Activated T-cell treated with anti-CD3 and anti-CD28 coated beads for 24 hours (primary cell): ENCODE measurements at regions not wholly inside any gene's neighbourhood (a gene's known extent, or its start where the extent isn't known, plus 50 kb on each side); places are given as distances from the start of the nearest gene placed in this dataset.

Experiments
- DNase-seq: peaks from one replicate; pipeline ENCODE4 v3.0.0-alpha.2; 2020; ENCODE audit warnings: low read depth

- no peak for DNase-seq
Observed at GRCh38 chr11:123378096-123378495, 52.0 kb upstream of the GRAMD1B start.

GRCh38 chr11:123377355-123377754 lies 52.7 kb upstream of the GRAMD1B start:
- DNase-seq: no peak

GRCh38 chr11:123375832-123376231 lies 54.2 kb upstream of the GRAMD1B start:
- DNase-seq: no peak

GRCh38 chr11:123374622-123374968 lies 55.5 kb upstream of the GRAMD1B start:
- DNase-seq: no peak

GRCh38 chr11:123373754-123374621 lies 56.1 kb upstream of the GRAMD1B start:
- no peak for DNase-seq

- DNase-seq: no peak
Observed at GRCh38 chr11:123371506-123372297, 58.4 kb upstream of the GRAMD1B start.

GRCh38 chr11:123366924-123367323 lies 63.1 kb upstream of the GRAMD1B start:
- DNase-seq: no peak

- no peak for DNase-seq
Observed at GRCh38 chr11:123365955-123366354, 64.1 kb upstream of the GRAMD1B start.

GRCh38 chr11:123364080-123364479 lies 66.0 kb upstream of the GRAMD1B start:
- DNase-seq: no peak

- no peak for DNase-seq
Observed at GRCh38 chr11:123363556-123363955, 66.5 kb upstream of the GRAMD1B start.

- DNase-seq: no peak
Observed at GRCh38 chr11:123362941-123363340, 67.1 kb upstream of the GRAMD1B start.

GRCh38 chr11:123362186-123362585 lies 67.9 kb upstream of the GRAMD1B start:
- DNase-seq: no peak

- no peak for DNase-seq
Observed at GRCh38 chr11:123361110-123361509, 69.0 kb upstream of the GRAMD1B start.

GRCh38 chr11:123360267-123360936 lies 69.7 kb upstream of the GRAMD1B start:
- no peak for DNase-seq

GRCh38 chr11:123357990-123358827 lies 71.9 kb upstream of the GRAMD1B start:
- no peak for DNase-seq

- no peak for DNase-seq
Observed at GRCh38 chr11:123357353-123357989, 72.6 kb upstream of the GRAMD1B start.

- DNase-seq: peak; percentile 11
Observed at GRCh38 chr11:123356539-123356938, 73.5 kb upstream of the GRAMD1B start.

GRCh38 chr11:123354371-123354975 lies 75.6 kb upstream of the GRAMD1B start:
- DNase-seq: no peak

- no peak for DNase-seq
Observed at GRCh38 chr11:123351375-123351774, 78.7 kb upstream of the GRAMD1B start.

GRCh38 chr11:123349382-123349781 lies 80.7 kb upstream of the GRAMD1B start:
- DNase-seq: no peak

- DNase-seq: no peak
Observed at GRCh38 chr11:123344790-123345357, 85.2 kb upstream of the GRAMD1B start.
